Activated naive CD4-positive, alpha-beta T cell treated with anti-CD3 and anti-CD28 coated beads, Interleukin-2, amount 50 U/mL, for 16 hours (primary cell): ENCODE measurements at regions not wholly inside any gene's neighbourhood (a gene's known extent, or its start where the extent isn't known, plus 50 kb on each side); places are given as distances from the start of the nearest gene placed in this dataset.

Source experiments
- DNase-seq: peaks from one replicate; pipeline ENCODE4 v3.0.0-alpha.2; 2020

DNA sequence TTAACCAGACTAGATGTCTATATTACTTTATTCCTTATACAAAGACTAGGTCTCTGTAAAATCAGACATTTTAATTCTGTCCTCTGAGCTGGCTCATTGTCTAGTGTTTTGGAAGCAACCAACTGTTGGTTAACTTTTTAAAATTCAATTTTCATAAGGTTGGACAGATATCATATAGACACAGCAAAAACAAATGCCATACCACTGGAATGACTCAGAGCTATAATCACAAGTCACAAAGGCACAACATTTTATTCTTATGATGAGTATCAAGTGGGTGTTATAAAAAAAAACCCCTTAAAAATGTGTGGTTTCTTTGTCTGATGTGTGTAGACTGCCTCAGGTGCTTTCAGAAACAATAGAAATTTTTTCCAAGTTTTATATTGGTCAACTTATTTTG is 296.2 kb upstream of the MARCKS start:
- DNase-seq, result no peak

DNA sequence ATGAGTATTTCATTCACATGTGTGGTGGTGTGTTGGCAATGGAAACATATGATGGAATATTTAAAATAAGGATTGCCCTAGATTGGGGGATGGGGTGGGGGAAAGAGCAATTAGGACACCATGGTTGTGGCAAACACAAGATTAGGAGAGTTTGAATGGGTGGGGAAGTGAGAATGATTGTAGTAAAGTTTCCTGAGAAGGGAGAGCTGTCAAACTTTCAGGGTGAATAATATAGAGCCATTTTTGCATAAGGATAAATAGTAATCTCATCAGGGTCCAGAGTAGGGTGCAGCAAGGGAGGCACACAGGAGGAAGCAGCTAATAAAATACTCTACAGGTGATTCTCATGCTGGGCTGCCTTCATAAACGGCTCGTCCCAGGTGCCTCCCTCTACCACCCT is 294.9 kb upstream of the MARCKS start:
- no peak for DNase-seq

DNA sequence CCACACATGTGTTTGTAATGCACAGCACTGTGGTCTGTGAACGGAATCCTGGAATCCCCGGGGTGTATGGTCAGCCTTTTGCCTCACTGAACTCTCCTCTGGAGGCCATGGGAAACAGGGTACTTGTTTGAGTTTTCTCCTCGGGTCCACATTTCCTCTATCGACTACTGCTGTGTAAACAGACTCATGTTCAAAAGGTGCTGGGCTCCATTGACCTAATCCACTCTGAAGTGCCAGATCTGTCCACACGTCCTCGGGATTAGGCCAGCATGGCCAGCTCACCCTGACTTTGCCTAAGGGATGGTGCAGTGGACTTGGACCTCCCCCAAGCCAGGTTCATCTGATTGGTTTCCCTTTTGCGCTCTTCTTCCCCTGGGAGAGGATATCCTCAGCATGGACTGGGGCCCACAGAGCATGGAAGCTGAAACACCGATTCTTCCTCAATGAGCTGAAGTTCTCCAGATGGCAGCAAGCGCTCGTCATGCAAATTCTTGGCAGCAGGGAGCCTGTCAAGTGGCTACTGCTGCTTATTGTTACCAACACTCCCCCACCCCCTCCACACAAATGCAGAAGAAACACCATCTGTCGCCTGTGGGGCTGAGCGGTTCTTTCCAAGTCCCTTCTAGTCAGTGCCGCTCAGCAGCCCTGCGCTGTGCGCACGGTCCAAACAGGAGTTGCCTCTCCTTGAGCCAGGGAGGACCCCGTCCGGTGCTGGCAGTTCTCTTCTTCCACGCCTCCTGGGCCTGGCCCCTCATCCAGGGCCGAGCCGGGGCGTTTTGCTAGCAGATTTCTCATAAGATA is 292.6 kb upstream of the MARCKS start:
- DNase-seq, result no peak

DNA sequence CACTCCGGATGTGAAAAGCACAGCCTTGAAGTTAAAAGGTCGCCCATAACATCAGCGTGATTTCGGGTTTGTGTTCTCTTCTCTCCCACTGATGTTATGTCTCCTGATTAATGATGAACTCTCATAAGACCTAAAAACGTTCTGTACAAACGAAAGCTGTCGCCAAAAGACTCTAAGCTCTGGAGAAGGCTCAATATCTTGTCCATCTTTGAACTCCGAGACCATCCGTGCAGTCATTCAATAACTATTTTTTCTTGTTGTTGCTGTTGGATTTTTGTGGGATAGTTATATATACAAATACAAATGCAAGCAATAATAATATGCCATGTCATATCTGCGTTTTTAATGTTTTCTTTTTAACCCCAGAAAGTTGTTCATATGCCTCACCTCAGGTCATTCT is 291.8 kb upstream of the MARCKS start:
- no peak for DNase-seq

DNA sequence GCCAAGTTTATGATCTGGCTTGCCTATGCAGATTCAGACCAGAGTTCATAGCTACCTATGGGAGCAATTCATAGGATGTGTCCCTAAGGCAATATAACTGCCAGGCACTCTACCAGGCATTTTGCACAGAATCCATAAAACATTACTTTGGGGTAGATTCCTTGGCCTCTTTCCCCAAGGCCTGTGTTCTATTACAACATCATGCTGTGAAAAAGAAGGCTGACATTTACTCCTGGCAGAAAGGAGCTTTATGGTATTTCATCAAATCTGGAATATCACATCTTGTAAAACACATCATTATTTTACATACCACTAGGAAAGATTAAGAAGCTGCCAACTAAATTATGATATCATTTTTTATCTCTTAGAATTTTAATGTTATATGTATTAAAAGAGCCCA is 287.0 kb upstream of the MARCKS start:
- no peak for DNase-seq

DNA sequence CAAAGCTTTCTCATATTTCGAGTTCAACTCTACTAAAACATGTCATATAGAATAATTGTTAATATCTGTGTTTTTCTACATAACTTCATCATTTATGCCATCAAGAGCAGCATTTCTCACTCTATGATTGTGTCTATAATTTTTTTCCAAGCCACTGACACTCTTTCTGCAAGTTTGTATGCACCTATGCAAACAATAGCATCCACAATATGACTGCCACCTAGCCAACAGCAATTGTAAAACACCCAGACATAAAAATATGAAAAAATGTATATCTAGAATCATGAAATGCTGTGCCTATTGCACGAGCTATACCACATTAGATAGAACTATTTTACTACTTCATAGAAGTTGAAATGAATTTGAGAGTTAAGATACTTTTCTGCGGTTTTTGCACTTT is 286.5 kb upstream of the MARCKS start:
- DNase-seq, result no peak

DNA sequence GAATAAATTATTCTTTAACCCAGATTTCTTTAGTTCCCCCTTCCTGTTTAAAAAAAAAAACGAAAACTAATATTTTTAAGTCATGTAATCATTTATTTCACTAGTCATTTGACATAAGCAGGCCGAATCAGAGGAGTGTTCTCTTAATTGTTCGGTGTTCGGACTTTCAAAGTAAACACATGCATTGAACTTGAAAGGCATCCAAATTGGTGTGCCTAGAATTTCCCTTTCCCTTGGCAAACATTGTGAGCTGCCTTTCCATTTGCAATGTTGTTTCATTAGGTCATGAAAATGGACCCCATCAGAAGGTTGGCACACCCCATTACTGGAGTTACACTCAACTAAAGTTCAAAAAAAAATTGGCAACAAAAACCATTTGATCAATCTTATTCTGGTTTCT is 283.0 kb upstream of the MARCKS start:
- DNase-seq, result no peak

DNA sequence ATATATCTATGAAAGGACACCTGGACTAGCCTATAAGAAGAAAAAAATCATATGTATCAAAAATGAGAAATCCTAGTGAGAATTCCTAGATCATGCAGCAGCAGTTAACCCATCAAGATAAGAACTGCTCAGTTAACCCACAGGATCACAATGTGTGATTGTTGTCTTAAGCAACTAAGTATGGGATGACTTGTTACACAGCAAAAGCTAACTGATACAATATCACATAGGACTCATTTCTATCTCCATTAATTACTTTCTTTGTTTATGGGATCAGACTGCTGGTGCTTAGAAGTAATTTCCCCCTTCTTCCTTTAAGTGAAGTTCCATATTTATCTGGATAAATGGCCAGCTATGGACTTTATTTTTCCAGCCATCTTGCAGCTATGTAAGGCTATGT is 280.8 kb upstream of the MARCKS start:
- no peak for DNase-seq

DNA sequence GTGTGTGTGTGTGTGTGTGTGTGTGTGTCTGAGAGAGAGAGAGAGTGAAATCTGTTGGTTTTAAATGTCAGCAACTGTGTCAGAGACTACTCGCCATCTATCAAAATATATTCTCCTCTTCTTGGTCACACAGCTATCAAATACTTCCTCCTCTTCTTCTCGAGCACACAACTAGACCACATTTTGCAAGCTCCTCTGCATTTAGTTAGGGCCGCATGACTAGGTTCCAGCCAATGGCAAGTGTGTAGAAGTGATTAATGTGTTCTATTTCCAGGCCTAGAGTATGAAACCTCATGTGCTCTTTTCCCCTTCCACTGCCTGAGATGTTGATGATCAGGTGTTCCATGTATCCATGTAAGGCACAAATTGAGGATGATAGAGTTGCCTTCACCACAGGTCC is 278.5 kb upstream of the MARCKS start:
- DNase-seq, result no peak

DNA sequence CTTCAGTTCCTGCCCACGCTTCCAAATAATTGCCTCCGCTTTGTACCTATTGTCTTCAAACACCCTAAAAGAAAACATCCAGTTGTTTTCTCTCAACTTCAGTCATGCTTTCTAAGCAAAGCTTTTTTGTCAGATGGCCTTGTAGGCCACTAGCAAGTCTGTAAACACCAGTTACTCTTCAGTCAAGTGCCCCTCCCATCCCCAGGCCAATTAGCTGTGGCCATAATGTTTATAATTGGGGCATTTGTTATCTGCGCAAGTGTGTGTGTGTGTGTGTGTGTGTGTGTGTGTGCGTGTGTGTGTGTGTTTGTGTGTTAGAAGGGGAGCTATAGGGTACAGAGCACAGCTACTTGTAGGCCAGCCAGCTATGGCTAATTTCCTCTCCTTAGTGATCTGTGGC is 272.4 kb upstream of the MARCKS start:
- no peak for DNase-seq

DNA sequence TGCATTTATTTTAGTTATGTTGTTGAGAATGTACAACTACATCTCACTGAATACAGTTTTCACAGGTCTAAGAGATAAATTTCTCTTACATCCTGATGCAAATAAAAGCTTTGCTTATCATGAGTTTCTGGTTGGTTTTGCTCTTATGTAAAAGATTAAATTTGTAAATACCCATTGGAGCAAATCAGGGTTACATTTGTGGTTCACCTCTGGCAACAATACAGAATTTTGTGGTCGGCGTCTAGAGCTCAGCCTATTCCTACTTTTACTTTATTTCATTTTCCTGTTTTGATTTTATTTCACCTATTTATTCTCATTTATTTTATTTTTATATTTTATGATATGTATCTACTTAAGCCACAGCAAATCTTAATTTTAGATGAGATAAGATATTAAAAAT is 271.9 kb upstream of the MARCKS start:
- no peak for DNase-seq

DNA sequence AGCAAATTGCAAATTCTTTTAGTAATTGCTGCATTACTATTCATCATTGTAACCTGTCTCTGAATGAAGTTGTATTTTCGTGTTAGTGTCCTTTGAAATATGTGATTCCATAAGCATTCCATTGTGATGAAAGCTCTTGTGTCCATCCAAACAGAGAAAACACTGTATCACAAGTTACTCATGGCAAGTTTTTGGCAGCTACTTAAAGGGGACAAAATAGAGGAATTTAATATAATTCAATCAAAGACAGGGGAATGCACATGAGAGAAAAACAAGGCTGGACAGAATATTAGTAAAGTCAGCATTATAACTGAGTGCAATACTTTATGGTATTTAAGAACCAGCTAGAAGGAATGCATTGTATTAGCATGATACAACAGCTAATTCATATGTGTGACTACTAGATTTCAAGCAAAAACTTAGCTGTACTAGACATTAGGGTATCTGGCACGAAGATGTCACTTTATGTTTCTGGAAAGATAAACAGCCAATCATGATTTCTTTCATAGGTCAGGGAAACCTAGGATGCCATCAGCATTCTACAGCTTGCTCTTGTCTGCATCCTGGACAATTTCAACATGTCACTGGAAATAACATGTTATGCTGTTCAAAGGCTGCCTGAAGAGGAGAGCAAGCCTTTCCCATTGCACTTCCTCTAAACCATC is 270.6 kb upstream of the MARCKS start:
- no peak for DNase-seq

DNA sequence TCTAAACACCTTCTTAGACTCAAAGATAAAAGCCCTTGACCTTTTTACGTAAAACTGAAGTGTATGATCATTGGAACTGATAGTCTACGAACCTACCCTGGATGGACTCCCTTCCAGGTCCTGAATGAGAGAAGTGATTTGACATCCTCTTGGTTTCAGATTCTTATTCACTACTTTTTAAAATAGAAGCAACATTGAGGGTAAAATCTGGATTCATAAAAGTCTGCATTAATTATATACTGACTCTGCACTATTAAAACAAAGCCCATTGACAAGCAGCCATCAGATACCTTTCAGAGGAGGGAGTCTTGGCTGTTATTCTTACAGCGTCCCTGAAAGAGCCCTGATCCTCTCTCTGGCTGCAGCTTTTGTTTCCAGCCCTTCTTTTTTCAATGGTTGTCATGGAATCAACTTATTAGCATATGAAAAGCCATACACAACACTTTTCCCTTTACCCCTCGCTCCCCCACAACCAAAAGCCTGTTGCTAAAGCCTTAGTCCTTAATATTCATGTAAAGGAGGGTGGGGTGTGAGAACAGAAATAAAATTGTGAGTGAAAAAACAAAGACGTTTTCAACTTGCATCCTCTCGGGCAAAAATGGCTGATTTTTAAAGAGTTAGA is 270.0 kb upstream of the MARCKS start:
- no peak for DNase-seq

DNA sequence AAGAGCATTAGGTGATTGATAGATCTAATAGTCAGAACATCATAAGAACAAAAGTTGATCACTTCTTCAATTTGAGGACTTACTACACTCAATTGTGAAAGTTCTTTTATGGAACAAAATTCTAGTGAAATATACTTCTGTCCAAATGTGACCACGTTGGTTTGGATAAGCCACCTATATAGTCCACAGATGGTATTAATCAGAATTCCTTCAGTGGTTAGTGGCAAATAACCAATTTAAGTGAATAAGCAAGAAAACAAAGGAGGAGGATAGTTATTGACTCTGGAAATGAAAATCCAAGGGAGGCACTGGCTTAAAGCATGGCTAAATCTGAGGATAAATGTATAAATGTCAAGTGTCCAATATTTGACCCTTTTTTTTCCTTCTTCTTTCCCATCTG is 268.5 kb upstream of the MARCKS start:
- no peak for DNase-seq

DNA sequence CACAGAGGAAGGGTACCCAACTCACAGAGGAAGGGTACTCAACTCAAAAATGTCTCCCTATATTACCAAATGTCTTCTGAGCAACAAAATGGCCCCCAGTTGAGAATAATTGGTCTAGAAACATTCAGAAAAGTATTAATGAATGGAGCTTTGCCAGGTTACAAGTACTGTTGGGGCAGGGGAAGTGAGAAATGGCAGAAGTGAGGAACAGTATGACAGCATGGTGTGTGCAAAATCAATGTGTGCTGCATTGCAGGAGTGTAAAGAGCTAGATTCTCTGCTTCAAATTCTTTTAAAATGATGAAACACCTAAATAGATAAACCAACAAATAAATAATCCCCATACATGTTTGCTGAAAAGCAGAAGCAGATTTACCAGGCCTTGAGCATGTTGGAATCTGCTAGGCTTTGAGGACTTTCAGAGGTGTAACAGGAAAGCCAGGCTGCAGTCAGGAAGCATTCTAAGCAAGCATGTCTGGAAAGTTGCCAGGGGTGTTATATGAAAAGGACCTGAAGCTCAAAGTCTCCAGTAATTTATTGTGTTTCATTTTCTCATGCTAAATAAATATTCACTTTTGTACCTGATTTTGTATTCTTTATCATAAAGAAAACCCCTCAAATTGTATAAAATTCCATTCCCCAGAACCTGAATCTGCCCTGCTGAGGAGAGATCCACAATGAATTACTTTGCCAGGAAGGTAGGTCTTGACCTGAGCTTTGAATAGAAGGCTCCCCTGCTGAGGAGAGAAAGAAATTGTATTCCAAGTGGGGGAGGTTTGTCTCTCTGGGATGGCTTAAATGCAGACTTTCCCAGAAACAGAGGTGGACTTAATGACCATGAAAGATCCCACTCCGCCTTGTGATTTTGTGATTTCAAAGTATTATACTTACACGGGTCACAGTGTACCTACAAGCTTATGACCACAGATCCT is 265.0 kb upstream of the MARCKS start:
- DNase-seq, result no peak

DNA sequence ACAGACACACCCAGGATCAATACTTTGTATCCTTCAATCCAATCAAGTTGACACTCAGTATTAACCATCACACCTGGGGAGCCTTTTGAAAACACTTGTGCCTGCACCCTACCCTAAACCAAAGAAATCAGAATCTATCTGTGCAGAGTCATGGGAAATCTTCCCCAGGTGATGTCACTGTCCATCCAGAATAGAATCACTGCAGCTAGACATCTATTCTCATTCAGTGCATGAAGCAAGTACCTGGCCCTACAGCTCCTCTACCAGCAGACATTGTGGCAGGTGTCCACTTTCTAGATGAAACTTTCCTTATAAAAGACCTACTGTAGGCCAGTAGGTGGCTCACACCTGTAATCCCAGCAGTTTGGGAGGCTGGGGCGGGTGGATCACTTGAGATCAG is 262.4 kb upstream of the MARCKS start:
- no peak for DNase-seq

DNA sequence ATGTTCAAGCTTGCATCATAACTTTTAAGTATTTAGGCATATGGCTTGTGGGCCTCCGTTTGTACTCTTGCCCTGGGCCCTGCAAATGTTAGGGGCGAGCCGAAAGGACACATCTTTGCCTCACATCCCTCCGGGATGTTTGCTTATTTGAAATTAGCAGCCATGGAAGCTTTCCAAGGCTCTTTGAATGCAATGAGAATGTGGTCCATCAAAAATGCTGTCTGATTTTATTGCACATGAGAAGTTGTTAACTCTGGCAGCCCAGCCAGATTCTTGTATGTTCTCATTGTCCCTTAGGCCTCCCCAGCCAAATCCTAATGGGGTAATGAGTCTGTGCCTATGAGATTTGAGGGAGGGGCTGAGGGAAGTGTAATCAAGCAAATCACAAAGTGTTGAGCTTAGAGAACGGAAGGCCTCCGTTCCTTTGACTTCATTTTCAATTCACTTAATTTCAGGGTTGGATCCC is 261.2 kb upstream of the MARCKS start:
- DNase-seq, result no peak

DNA sequence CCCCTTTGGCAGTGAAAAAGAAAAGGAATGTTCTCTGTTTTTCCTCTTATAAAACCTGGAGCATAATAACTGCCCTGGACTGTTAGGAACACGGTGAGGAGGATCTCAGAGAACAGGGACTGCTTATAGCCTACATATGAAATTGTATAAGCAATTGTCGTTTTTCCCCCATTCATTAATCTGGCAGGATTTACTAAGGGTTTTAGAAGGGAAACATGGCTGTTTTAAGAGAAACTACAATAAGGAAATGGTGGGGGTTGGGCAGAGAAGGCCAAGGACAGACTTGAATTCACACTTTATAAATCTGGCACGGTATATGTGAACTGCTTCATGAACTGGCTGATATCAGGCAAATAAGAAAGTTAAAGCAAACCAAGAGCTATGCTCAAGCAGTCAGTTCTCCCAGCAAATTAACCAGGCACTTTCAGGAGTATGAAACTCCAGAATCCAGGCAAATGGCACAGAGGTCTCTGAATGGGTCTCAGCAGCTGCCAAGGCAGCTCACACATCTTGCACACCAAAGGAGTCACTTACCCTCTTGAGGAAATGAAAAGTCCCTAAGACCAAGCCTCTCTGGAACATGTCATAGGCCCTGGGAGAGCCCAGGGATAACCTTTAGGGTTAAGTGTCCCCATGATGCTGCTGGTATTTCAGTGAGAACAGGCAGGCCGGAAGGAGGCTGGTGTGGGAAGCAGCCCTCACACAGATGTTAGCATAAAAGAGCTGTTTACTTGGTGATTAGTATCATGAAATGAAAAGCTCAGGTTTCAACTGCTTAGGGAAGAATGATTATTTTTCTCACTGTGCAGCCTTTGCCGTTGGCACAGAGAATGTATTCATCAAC is 260.5 kb upstream of the MARCKS start:
- no peak for DNase-seq

DNA sequence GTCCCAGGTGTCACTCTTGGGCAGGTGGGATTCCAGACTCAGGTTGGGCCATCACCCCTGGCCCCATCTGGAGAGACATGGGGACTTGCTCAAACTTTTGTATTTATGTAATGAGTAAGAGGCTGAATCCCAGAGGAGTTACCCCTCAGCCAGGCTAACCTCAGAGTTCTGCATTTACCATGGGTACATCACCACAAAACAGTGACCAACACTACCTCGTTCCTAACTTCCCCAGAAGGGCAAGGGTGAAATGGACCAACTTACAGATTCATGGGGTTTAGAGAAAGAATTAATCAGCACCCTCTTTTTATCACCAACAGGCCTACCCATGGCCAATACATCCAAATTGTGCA is 259.9 kb upstream of the MARCKS start:
- no peak for DNase-seq

DNA sequence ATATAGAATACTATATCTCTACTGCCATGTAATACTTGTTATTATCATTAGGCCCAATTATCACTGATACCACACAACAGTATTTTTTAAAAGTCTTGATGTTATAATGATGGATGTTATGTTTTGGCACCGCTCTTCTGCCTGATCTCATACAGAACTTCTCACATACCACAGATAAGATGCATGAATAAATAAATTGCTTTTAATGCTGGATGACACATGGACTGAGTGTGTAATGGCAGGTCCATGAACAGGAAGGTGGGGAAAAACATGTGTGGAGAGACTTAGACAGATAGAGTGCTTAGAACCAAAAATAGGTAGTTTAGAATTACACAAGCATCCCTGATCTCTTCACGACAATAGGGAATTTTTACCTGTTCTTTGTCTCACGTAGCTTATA is 258.4 kb upstream of the MARCKS start:
- DNase-seq, result no peak

DNA sequence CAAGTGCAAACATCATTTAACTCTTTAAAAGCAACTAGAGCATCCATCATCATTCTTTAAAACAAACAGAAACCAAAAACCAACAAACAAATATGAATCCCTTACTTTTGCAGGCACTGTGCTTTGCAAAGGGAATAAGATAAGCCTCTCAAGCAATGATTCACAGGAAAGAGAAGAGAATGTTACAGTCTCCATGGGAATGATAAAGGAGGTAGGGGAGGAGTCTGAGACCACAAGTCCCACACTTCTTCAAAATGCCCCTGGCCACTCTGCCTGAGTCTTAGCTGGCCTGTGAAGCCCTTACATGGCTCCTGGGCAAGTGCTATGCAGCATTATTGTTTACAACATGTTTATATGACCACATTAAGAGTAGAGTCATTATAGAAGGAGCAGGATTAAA is 257.7 kb upstream of the MARCKS start:
- no peak for DNase-seq
